Cardiac fibroblast (primary cell): ENCODE measurements at regions not wholly inside any gene's neighbourhood (a gene's known extent, or its start where the extent isn't known, plus 50 kb on each side); places are given as distances from the start of the nearest gene placed in this dataset.

ENCODE experiments used
- DNase-seq, 2 donors: peaks; one replicate each; pipeline versions ENCODE4 v3.0.0 to v3.0.0-alpha.2; 2010; ENCODE audit warnings: low read depth in 2 of 2
- H3K4me3 ChIP-seq, 2 donors: replicated peaks in 1 of 2; 1 replicate in 1 of 2; 2 replicates in 1 of 2; pipeline ENCODE4 v1.5.1; 2011; ENCODE audit warnings: low read depth in 2 of 2, low read length in 2 of 2, mild to moderate bottlenecking in 2 of 2, moderate library complexity in 1 of 2
- CTCF ChIP-seq: IDR thresholded peaks from one replicate; pipeline ENCODE4 v1.5.1; 2011; ENCODE audit warnings: low read depth, mild to moderate bottlenecking, low read length, inconsistent platforms

- TF ChIP-seq CTCF: no peak
- H3K4me3 ChIP-seq: no peak overlapping the region
- peak; percentile 19 to 57 for DNase-seq
These were observed 58.4 kb upstream of the SSBP3 start for GRCh38 chr1:54464477-54465146.

- H3K4me3 ChIP-seq: no peak overlapping the region
- DNase-seq: peak in 1 of 2 donors; percentile 55
These were observed 57.9 kb upstream of the SSBP3 start for GRCh38 chr1:54464031-54464476.

GRCh38 chr1:54463259-54464030 lies 57.3 kb upstream of the SSBP3 start:
- no peak overlapping the region for H3K4me3 ChIP-seq
- no peak for TF ChIP-seq CTCF
- no peak for DNase-seq

More at GRCh38 chr1:54464031-54464476, 57.9 kb upstream of the SSBP3 start:
- TF ChIP-seq CTCF: no peak

- no peak for TF ChIP-seq CTCF
- H3K4me3 ChIP-seq: no peak overlapping the region
- no peak for DNase-seq
These were observed 56.5 kb upstream of the SSBP3 start for GRCh38 chr1:54462597-54463258.

- DNase-seq: no peak
- H3K4me3 ChIP-seq: no peak overlapping the region
- TF ChIP-seq CTCF: no peak
These were observed 55.8 kb upstream of the SSBP3 start for GRCh38 chr1:54461731-54462596.

GRCh38 chr1:54460861-54461387 lies 54.7 kb upstream of the SSBP3 start:
- TF ChIP-seq CTCF: no peak
- DNase-seq: no peak
- no peak overlapping the region for H3K4me3 ChIP-seq
